ENCODE measurements at regions not wholly inside any gene's neighbourhood (a gene's known extent, or its start where the extent isn't known, plus 50 kb on each side); places are given as distances from the start of the nearest gene placed in this dataset.

- H3K36me3 Mint-ChIP-seq (ENCODE audit: insufficient read depth, unreplicated experiment), result no peaks in the 10 kb centered on the region
- H3K27me3 Mint-ChIP-seq (ENCODE audit: unreplicated experiment), result no peaks in the 10 kb centered on the region
- no peaks in the 10 kb centered on the region for H3K4me1 Mint-ChIP-seq (ENCODE audit: low read depth, unreplicated experiment)
- CTCF ChIA-PET, result no interaction called here
- no peak overlapping the region for H3K4me3 Mint-ChIP-seq (ENCODE audit: low read depth, unreplicated experiment)
- peaks cover 16% of the 10 kb centered on the region for H3K9me3 Mint-ChIP-seq (ENCODE audit: low read depth, unreplicated experiment)
- no peak for DNase-seq
- no peak for TF ChIP-seq CTCF (IDR thresholded peaks at IDR 0.05; ENCODE audit: unreplicated experiment)
- no peak overlapping the region for H3K27ac Mint-ChIP-seq (ENCODE audit: unreplicated experiment)
- intact Hi-C loops (cut with micrococcal nuclease; ENCODE audit: unreplicated experiment), result no loop called here
- BruUV-seq (replicated peaks), result no TSS peak
Observed at GRCh38 chr15:87439090-87439489, 817.4 kb downstream of the NTRK3 start.

DNA sequence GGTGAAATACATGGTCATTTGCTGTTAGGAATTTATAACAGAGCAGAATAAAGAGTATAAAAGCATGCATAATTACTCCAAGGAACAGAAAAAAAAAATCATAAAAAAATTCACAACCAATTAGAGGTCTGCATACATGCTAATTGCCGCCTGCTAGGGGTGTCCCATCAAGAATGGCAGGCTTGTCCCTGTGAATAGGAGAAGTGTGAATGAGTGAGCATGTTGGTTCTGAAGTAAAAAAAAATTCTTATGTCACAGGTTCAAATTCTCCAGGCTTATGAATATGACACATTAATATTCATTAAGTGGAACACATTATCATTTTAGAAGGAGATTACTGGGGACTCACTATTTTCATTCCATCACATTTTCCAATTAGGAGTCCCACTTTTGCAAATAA is 822.7 kb downstream of the NTRK3 start:
- Mint-ChIP-seq H3K27me3 (ENCODE audit: unreplicated experiment) (no peaks in the 10 kb centered on the region), H3K36me3 (ENCODE audit: insufficient read depth, unreplicated experiment) (no peaks in the 10 kb centered on the region), H3K9me3 (ENCODE audit: low read depth, unreplicated experiment) (peaks cover 13% of the 10 kb centered on the region), H3K4me1 (ENCODE audit: low read depth, unreplicated experiment) (no peaks in the 10 kb centered on the region), H3K4me3 (ENCODE audit: low read depth, unreplicated experiment) (no peak overlapping the region), H3K27ac (ENCODE audit: unreplicated experiment) (no peak overlapping the region)
- no peak for DNase-seq
- no TSS peak for BruUV-seq (replicated peaks)
- CTCF ChIA-PET, result no interaction called here
- intact Hi-C loops (cut with micrococcal nuclease; ENCODE audit: unreplicated experiment), result no loop called here
- TF ChIP-seq CTCF (IDR thresholded peaks at IDR 0.05; ENCODE audit: unreplicated experiment), result no peak

DNA sequence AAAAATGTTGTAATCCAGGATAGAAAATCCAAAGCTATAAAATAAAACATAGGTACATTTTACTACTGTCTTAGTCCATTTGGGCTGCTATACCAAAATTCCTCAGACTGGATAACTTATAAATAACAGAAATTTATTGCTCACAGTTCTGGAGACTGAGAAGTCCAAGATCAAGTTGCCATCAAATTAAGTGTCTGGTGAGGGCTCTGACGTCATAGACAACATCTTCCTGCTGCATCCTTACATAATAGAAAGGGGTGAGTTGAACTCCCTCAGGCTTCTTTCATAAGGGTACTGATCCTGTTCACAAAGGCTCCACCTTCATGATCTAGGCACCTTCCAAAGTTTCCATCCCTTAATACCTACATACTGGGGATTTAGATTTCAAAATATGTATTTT is 826.8 kb downstream of the NTRK3 start:
- CTCF ChIA-PET, result no interaction called here
- no peak overlapping the region for H3K27ac Mint-ChIP-seq (ENCODE audit: unreplicated experiment)
- no peak overlapping the region for H3K4me3 Mint-ChIP-seq (ENCODE audit: low read depth, unreplicated experiment)
- no peaks in the 10 kb centered on the region for H3K36me3 Mint-ChIP-seq (ENCODE audit: insufficient read depth, unreplicated experiment)
- intact Hi-C loops (cut with micrococcal nuclease; ENCODE audit: unreplicated experiment), result no loop called here
- TF ChIP-seq CTCF (IDR thresholded peaks at IDR 0.05; ENCODE audit: unreplicated experiment), result no peak
- no peaks in the 10 kb centered on the region for H3K4me1 Mint-ChIP-seq (ENCODE audit: low read depth, unreplicated experiment)
- no peak for DNase-seq
- no TSS peak for BruUV-seq (replicated peaks)
- no peaks in the 10 kb centered on the region for H3K27me3 Mint-ChIP-seq (ENCODE audit: unreplicated experiment)
- H3K9me3 Mint-ChIP-seq (ENCODE audit: low read depth, unreplicated experiment), result peaks cover 18% of the 10 kb centered on the region

- CTCF ChIA-PET, result no interaction called here
- no TSS peak for BruUV-seq (replicated peaks)
- DNase-seq, result no peak
- H3K9me3 Mint-ChIP-seq (ENCODE audit: low read depth, unreplicated experiment), result peaks cover 18% of the 10 kb centered on the region
- H3K36me3 Mint-ChIP-seq (ENCODE audit: insufficient read depth, unreplicated experiment), result no peaks in the 10 kb centered on the region
- TF ChIP-seq CTCF (IDR thresholded peaks at IDR 0.05; ENCODE audit: unreplicated experiment), result no peak
- intact Hi-C loops (cut with micrococcal nuclease; ENCODE audit: unreplicated experiment), result no loop called here
- H3K4me3 Mint-ChIP-seq (ENCODE audit: low read depth, unreplicated experiment), result no peak overlapping the region
- H3K27ac Mint-ChIP-seq (ENCODE audit: unreplicated experiment), result no peak overlapping the region
- no peaks in the 10 kb centered on the region for H3K4me1 Mint-ChIP-seq (ENCODE audit: low read depth, unreplicated experiment)
- no peaks in the 10 kb centered on the region for H3K27me3 Mint-ChIP-seq (ENCODE audit: unreplicated experiment)
Observed at GRCh38 chr15:87420017-87420416, 836.5 kb downstream of the NTRK3 start.

DNA sequence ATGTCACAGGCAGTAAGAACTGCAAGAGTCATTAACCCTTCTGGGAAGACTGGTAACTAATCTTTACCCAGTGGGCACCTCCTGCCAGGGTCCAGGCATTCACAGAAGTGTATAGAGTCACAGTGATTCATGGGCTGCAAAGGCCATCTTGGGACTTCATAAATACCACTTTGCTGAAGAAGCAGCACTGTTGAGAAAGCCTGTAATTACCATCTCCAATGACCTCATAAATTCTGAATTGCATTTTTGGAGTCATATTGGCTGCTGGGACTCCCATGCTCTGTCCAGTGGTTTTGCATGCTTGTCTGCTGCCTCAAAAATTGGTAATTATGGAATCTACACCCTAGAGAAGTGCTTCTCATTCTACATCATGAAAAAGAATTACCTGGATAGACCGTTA is 837.2 kb downstream of the NTRK3 start:
- CTCF ChIA-PET, result no interaction called here
- BruUV-seq (replicated peaks), result no TSS peak
- Mint-ChIP-seq H3K4me1 (ENCODE audit: low read depth, unreplicated experiment) (no peaks in the 10 kb centered on the region), H3K27me3 (ENCODE audit: unreplicated experiment) (no peaks in the 10 kb centered on the region), H3K9me3 (ENCODE audit: low read depth, unreplicated experiment) (peaks cover 16% of the 10 kb centered on the region), H3K4me3 (ENCODE audit: low read depth, unreplicated experiment) (no peak overlapping the region), H3K36me3 (ENCODE audit: insufficient read depth, unreplicated experiment) (no peaks in the 10 kb centered on the region), H3K27ac (ENCODE audit: unreplicated experiment) (no peak overlapping the region)
- DNase-seq, result no peak
- no peak for TF ChIP-seq CTCF (IDR thresholded peaks at IDR 0.05; ENCODE audit: unreplicated experiment)
- intact Hi-C loops (cut with micrococcal nuclease; ENCODE audit: unreplicated experiment), result no loop called here
